SJSA1 (cell line): ENCODE measurements at regions not wholly inside any gene's neighbourhood (a gene's known extent, or its start where the extent isn't known, plus 50 kb on each side); places are given as distances from the start of the nearest gene placed in this dataset.
"Not testable (repeated sequence)": the region's sequence is repeated elsewhere in the genome, so short reads cannot be mapped to it uniquely, and the experiment has no call there.

ENCODE experiments used
- DNase-seq, 2 experiments: peaks; one replicate each; pipeline ENCODE4 v3.0.0-alpha.2; 2015 to 2020; ENCODE audit warnings: low spot score in 2 of 2, low read depth in 1 of 2
- H3K27ac ChIP-seq: fragments of 250-450 bp; sonication (Bioruptor Pico); 2 replicates; pipeline ENCODE4 v1.5.1; 2020; ENCODE audit warnings: mild to moderate bottlenecking, moderate library complexity
- H3K27me3 ChIP-seq: fragments of 250-450 bp; sonication (Bioruptor Pico); replicated peaks from 2 replicates; pipeline ENCODE4 v1.5.1; 2020; ENCODE audit warnings: mild to moderate bottlenecking, moderate library complexity
- H3K36me3 ChIP-seq: fragments of 250-450 bp; sonication (Bioruptor Pico); 2 replicates; pipeline ENCODE4 v1.5.1; 2020; ENCODE audit warnings: mild to moderate bottlenecking
- H3K4me1 ChIP-seq: fragments of 250-450 bp; sonication (Bioruptor Pico); replicated peaks from 2 replicates; pipeline ENCODE4 v1.6.1; 2021; ENCODE audit warnings: mild to moderate bottlenecking
- H3K4me3 ChIP-seq: fragments of 250-450 bp; sonication (Bioruptor Pico); 2 replicates; pipeline ENCODE4 v1.5.1; 2020; ENCODE audit warnings: mild to moderate bottlenecking
- H3K9me3 ChIP-seq: fragments of 250-450 bp; sonication (Bioruptor Pico); replicated peaks from 2 replicates; pipeline ENCODE4 v1.5.1; 2020; ENCODE audit warnings: mild to moderate bottlenecking

- not testable (repeated sequence) for H3K27ac ChIP-seq, H3K27me3 ChIP-seq, H3K4me3 ChIP-seq, DNase-seq, H3K36me3 ChIP-seq, H3K9me3 ChIP-seq, H3K4me1 ChIP-seq
Observed at GRCh38 chr17:27007734-27008531, 286.0 kb upstream of the WSB1 start.

DNA sequence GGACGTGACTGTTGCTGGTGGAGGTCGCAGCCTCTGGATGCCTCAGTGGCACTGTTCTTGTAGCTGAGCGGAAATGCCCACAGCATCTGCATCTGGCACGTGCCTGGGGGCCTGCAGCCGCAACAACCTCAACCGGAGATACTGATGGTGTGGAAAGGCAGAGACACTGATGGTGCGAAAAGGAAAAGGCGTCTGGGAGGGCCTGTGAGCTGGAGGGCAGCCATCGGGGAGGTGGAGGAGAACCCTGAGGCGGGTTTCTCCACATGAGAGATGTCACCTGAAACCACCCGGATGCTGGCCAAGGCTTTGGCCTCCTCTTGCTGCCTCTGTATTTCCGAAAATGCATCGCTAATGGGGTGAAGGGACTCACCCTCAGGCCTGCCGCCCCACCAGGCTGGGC lies 284.8 kb upstream of the WSB1 start:
- Histone ChIP-seq H3K4me1 (no peaks in the 10 kb centered on the region), H3K27me3 (no peaks in the 10 kb centered on the region), H3K27ac (no peak overlapping the region), H3K4me3 (no peak overlapping the region), H3K36me3 (no peaks in the 10 kb centered on the region), H3K9me3 (no peaks in the 10 kb centered on the region)
- no peak for DNase-seq

- H3K9me3 ChIP-seq, H3K4me3 ChIP-seq, DNase-seq, H3K27ac ChIP-seq, H3K4me1 ChIP-seq, H3K36me3 ChIP-seq, H3K27me3 ChIP-seq: not testable (repeated sequence)
Observed at GRCh38 chr17:27010138-27010537, 283.8 kb upstream of the WSB1 start.

DNA sequence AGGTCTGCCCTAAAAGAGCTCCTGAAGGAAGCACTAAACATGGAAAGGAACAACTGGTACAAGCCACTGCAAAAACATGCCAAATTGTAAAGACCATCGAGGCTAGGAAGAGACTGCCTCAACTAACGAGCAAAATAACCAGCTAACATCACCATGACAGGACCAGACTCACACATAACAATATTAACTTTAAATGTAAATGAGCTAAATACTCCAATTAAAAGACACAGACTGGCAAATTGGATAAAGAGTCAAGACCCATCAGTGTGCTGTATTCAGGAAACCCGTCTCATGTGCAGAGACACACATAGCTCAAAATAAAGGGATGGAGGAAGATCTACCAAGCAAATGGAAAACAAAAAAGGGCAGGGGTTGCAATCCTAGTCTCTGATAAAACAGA lies 263.4 kb upstream of the WSB1 start:
- not testable (repeated sequence) for H3K27ac ChIP-seq, H3K9me3 ChIP-seq, H3K4me3 ChIP-seq, H3K27me3 ChIP-seq, DNase-seq, H3K36me3 ChIP-seq, H3K4me1 ChIP-seq

DNA sequence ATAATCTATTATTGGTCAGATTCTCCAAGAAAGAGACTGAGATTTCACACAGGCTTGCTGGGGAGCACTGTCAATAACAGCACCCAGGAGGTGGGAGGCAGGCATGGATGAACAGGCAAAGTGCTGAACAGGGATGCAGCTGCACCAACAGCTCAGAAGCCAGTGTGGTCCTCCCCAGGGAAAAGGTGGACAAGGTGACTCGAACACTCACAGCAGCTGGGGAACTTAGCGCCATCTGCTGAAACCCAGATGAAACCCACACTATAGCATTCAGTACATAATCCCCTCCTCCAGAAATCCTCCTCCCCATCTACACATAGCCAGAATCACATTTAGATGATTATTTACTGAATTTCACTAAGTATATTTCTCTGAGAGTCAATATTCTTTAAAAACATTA lies 255.2 kb upstream of the WSB1 start:
- Histone ChIP-seq H3K27ac (no peak overlapping the region), H3K9me3 (no peaks in the 10 kb centered on the region), H3K4me3 (no peak overlapping the region), H3K27me3 (no peaks in the 10 kb centered on the region), H3K4me1 (no peaks in the 10 kb centered on the region), H3K36me3 (no peaks in the 10 kb centered on the region)
- DNase-seq: no peak

- H3K4me1 ChIP-seq, DNase-seq, H3K36me3 ChIP-seq, H3K27ac ChIP-seq, H3K27me3 ChIP-seq, H3K9me3 ChIP-seq, H3K4me3 ChIP-seq: not testable (repeated sequence)
Observed at GRCh38 chr17:27045039-27045438, 248.9 kb upstream of the WSB1 start.

DNA sequence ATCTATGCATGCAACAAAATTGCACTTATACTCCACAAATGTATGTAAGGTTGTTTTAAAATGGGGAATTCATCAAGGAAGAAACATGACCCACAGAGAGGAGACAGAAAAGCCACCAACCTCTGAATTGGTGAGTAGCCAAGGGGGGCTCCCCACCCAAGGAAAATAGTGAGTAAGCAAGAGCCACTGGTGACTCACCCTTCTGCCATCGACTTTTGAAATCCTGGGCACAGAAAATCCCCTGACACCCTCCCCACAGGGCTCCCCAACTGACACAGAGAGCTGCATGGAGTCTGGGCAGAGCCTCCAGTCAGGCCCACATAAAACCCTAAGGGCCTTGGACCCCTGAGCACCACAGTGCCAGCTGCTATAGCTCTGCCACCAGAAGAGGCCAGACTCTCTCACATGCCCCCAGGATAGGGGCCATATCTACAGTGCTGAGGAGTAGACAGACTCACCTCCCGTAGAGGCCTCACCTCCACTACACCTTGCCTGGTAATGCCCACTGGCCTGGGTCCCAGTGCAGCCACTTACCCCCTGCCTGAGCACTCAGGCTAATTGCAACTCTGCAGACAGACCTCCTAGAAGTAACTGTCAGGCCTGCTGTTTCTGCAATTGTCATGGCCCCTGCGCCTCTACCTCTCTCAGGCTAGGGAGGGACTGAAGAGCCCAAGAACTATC lies 244.7 kb upstream of the WSB1 start:
- no peak overlapping the region for H3K27ac ChIP-seq
- no peaks in the 10 kb centered on the region for H3K9me3 ChIP-seq
- no peaks in the 10 kb centered on the region for H3K4me1 ChIP-seq
- no peak for DNase-seq
- no peaks in the 10 kb centered on the region for H3K36me3 ChIP-seq
- no peaks in the 10 kb centered on the region for H3K27me3 ChIP-seq
- no peak overlapping the region for H3K4me3 ChIP-seq

DNA sequence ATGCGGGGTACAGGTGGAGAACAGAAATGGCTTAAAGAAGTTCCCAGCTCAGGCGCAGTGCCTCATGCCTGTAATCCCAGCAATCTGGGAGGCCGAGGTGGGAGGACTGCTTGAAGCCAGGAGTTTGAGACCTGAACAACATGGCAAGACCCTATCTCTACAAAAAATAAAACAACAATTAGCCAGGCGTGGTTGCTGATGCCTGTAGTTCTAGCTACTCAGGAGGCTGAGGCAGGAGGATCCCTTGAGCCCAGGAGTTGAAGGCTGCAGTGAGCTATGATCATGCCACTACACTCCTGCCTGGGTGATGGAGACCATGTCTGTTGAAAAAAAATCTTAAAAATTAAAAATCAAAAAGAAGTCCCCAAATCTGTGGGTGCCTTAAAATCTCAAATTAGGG lies 228.3 kb upstream of the WSB1 start:
- Histone ChIP-seq H3K9me3 (no peaks in the 10 kb centered on the region), H3K27ac (no peak overlapping the region), H3K4me3 (no peak overlapping the region), H3K36me3 (no peaks in the 10 kb centered on the region), H3K27me3 (no peaks in the 10 kb centered on the region), H3K4me1 (no peaks in the 10 kb centered on the region)
- no peak for DNase-seq

- H3K4me3 ChIP-seq: no peak overlapping the region
- no peaks in the 10 kb centered on the region for H3K36me3 ChIP-seq
- no peaks in the 10 kb centered on the region for H3K4me1 ChIP-seq
- no peak for DNase-seq
- H3K27ac ChIP-seq: no peak overlapping the region
- H3K9me3 ChIP-seq: no peaks in the 10 kb centered on the region
- no peaks in the 10 kb centered on the region for H3K27me3 ChIP-seq
Observed at GRCh38 chr17:27066315-27066714, 227.6 kb upstream of the WSB1 start.

DNA sequence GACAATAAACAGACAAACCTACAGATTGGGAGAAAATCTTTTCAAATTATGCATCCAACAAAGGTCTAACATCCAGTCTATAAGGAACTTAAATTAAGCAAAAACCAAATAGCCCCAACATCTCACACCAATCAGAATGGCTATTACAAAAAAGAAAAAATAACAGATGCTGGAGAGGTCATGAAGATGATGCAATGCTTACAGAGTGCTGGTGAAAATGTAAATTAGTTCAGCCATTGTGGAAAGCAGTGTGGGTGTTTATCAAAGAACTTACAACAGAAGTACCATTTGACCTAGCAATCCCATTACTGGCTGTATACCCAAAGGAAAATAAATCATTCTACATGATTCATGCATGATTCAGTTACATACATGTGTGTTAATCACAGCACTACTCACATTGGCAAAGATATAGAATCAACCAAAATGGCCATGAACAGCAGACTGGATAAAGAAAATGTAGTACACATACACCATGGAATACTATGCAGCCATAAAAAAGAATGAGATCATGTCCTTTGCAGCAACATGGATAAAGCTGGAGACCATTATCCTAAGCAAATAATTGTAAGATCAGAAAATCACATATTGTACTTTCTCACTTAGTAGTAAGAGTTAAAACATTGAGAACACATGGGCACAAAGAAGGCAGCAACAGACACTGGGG lies 223.9 kb upstream of the WSB1 start:
- Histone ChIP-seq H3K4me3 (no peak overlapping the region), H3K4me1 (no peaks in the 10 kb centered on the region), H3K27ac (no peak overlapping the region), H3K36me3 (no peaks in the 10 kb centered on the region), H3K9me3 (no peaks in the 10 kb centered on the region), H3K27me3 (no peaks in the 10 kb centered on the region)
- DNase-seq: no peak

GRCh38 chr17:27070836-27071235 lies 223.1 kb upstream of the WSB1 start:
- no peaks in the 10 kb centered on the region for H3K36me3 ChIP-seq
- no peaks in the 10 kb centered on the region for H3K27me3 ChIP-seq
- H3K27ac ChIP-seq: no peak overlapping the region
- no peak overlapping the region for H3K4me3 ChIP-seq
- no peaks in the 10 kb centered on the region for H3K9me3 ChIP-seq
- no peaks in the 10 kb centered on the region for H3K4me1 ChIP-seq
- DNase-seq: no peak

DNA sequence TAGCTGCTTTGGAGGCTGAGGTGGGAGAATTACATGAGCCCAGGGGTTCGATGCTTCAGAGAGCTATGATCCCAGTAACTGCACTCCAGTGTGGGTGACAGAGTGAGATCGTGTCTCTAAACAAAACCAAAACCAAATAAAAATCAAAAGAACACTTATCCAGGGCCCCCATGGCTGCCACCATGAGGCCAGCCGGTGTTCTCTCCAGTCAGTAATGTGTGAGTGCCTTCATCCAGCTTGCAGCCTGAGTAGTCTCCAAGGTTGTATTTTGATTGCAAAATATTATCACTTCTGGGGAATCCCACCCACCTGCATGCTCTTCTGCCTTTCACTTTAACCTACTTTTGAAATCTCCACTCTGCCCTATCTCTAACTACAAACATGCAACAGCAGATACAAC lies 221.0 kb upstream of the WSB1 start:
- Histone ChIP-seq H3K36me3 (no peaks in the 10 kb centered on the region), H3K27ac (no peak overlapping the region), H3K4me3 (no peak overlapping the region), H3K9me3 (no peaks in the 10 kb centered on the region), H3K27me3 (no peaks in the 10 kb centered on the region), H3K4me1 (no peaks in the 10 kb centered on the region)
- no peak for DNase-seq

- Histone ChIP-seq H3K4me3 (no peak overlapping the region), H3K4me1 (no peaks in the 10 kb centered on the region), H3K27me3 (no peaks in the 10 kb centered on the region), H3K9me3 (no peaks in the 10 kb centered on the region), H3K27ac (no peak overlapping the region), H3K36me3 (no peaks in the 10 kb centered on the region)
- DNase-seq: no peak
Observed at GRCh38 chr17:27076814-27077213, 217.1 kb upstream of the WSB1 start.

DNA sequence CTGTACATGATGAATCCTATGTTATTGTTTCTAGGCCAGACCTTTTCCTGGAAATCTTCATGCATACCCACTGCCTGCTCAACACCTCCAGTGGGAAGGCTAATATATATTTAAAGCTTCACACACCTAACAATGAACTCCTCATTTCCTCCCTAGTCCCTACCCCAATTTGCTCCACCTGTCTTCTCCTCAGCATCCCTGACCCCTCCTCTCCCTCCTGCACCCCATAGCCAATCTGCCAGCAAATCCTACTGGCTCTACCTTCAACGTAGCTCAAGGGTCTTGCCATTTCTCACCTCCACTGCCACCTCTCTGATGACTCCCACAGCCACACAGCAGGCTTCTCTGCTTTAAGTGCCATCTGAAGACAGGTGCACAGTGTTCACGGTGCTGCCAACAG lies 215.6 kb upstream of the WSB1 start:
- H3K36me3 ChIP-seq: no peaks in the 10 kb centered on the region
- no peak overlapping the region for H3K27ac ChIP-seq
- H3K9me3 ChIP-seq: no peaks in the 10 kb centered on the region
- H3K4me1 ChIP-seq: no peaks in the 10 kb centered on the region
- H3K27me3 ChIP-seq: no peaks in the 10 kb centered on the region
- no peak for DNase-seq
- H3K4me3 ChIP-seq: no peak overlapping the region
